ENCODE measurements at regions not wholly inside any gene's neighbourhood (a gene's known extent, or its start where the extent isn't known, plus 50 kb on each side); places are given as distances from the start of the nearest gene placed in this dataset.
A peak's percentile ranks its signal among the peaks of the same experiment; 100 is the strongest.

- 47 to 48% methylated on average over 5 of the region's 5 CpGs for WGBS, 2 donors (ENCODE audit: low coverage in 1 of 2)
- no peaks in the 10 kb centered on the region for H3K36me3 ChIP-seq
- intact Hi-C loops (cut with DNase I; ENCODE audit: low total_unique reads) (no loop called here), in situ Hi-C loops (cut with MboI; ENCODE audit: low pct_ligation_motif_present in 1 of 4, low pct_unique_long_range_greater_than_20kb in 1 of 4, low sequenced_read_pairs in 3 of 4) (no loop called here)
- H3K9me3 ChIP-seq: peaks cover under 1 to 3% of the 10 kb centered on the region in 2 donors
- TF ChIP-seq EP300 (IDR thresholded peaks at IDR 0.05; ENCODE audit: low read depth): no peak
- peak in 2 of 3 donors; percentile 30 to 55 for TF ChIP-seq POLR2AphosphoS5 (IDR thresholded peaks at IDR 0.05)
- TF ChIP-seq POLR2A (IDR thresholded peaks at IDR 0.05): no peak
- TF ChIP-seq CTCF (IDR thresholded peaks at IDR 0.05): no peak
- H3K4me3 ChIP-seq: no peak overlapping the region
- no peaks in the 10 kb centered on the region for H3K27me3 ChIP-seq
- H3K4me1 ChIP-seq: peaks cover 12 to 69% (median 35%) of the 10 kb centered on the region in 4 donors
- peak; percentile 47 for DNase-seq
- H3K27ac ChIP-seq: peak overlapping the region; percentile 26 to 56 (median 38)
Observed at GRCh38 chr15:69557020-69557706, 104.5 kb downstream of the RPLP1 start.

GRCh38 chr15:69557707-69558409 lies 105.2 kb downstream of the RPLP1 start:
- in situ Hi-C loops (cut with MboI; ENCODE audit: low pct_ligation_motif_present in 1 of 4, low pct_unique_long_range_greater_than_20kb in 1 of 4, low sequenced_read_pairs in 3 of 4): no loop called here
- H3K27me3 ChIP-seq: no peaks in the 10 kb centered on the region
- no peak for DNase-seq
- H3K36me3 ChIP-seq: no peaks in the 10 kb centered on the region
- intact Hi-C loops (cut with DNase I; ENCODE audit: low total_unique reads): no loop called here
- peaks cover 18 to 76% (median 35%) of the 10 kb centered on the region in 4 donors for H3K4me1 ChIP-seq
- no peak overlapping the region for H3K4me3 ChIP-seq
- no peaks in the 10 kb centered on the region for H3K9me3 ChIP-seq
- WGBS, 2 donors (ENCODE audit: low coverage in 1 of 2): 64% methylated on average over 2 of the region's 2 CpGs; no CpG with 5 or more reads in 1 of the 2 donors
- no peak for TF ChIP-seq EP300 (IDR thresholded peaks at IDR 0.05; ENCODE audit: low read depth)
- TF ChIP-seq POLR2AphosphoS5 (IDR thresholded peaks at IDR 0.05): no peak
- no peak for TF ChIP-seq CTCF (IDR thresholded peaks at IDR 0.05)
- no peak for TF ChIP-seq POLR2A (IDR thresholded peaks at IDR 0.05)
- peak overlapping the region; percentile 11 to 57 (median 38) for H3K27ac ChIP-seq

- Histone ChIP-seq H3K9me3 (no peaks in the 10 kb centered on the region), H3K36me3 (no peaks in the 10 kb centered on the region), H3K4me3 (no peak overlapping the region), H3K27ac (no peak overlapping the region), H3K4me1 (peaks cover 18 to 64% (median 28%) of the 10 kb centered on the region in 4 donors), H3K27me3 (no peaks in the 10 kb centered on the region)
- TF ChIP-seq POLR2A (IDR thresholded peaks at IDR 0.05) (no peak), POLR2AphosphoS5 (IDR thresholded peaks at IDR 0.05) (no peak), CTCF (IDR thresholded peaks at IDR 0.05) (no peak), EP300 (IDR thresholded peaks at IDR 0.05; ENCODE audit: low read depth) (no peak)
- intact Hi-C loops (cut with DNase I; ENCODE audit: low total_unique reads) (no loop called here), in situ Hi-C loops (cut with MboI; ENCODE audit: low pct_ligation_motif_present in 1 of 4, low pct_unique_long_range_greater_than_20kb in 1 of 4, low sequenced_read_pairs in 3 of 4) (no loop called here)
- DNase-seq: no peak
- WGBS, 2 donors (ENCODE audit: low coverage in 1 of 2): 70% methylated on average over 5 of the region's 5 CpGs; no CpG with 5 or more reads in 1 of the 2 donors
Observed at GRCh38 chr15:69559440-69560190, 107.0 kb downstream of the RPLP1 start.
